B cell (primary cell): ENCODE measurements at regions not wholly inside any gene's neighbourhood (a gene's known extent, or its start where the extent isn't known, plus 50 kb on each side); places are given as distances from the start of the nearest gene placed in this dataset.

Experiments
- ATAC-seq: fragments of 200-7000 bp; cut with Tn5 transposase; one replicate; pipeline ENCODE4 v1.10.0; 2021; ENCODE audit warnings: low read depth, mild to moderate bottlenecking, moderate number of reproducible peaks, moderate library complexity
- CTCF ChIA-PET: fragments of 350-600 bp; sonication (Branson Sonifier 250); formaldehyde crosslinking; loops from one replicate; lab custom pipeline; 2021; ENCODE audit warnings: antibody characterized with exemption, inconsistent platforms; lab: Charles Lee
- POLR2A ChIA-PET: fragments of 350-600 bp; sonication (Branson Sonifier 250); formaldehyde crosslinking; loops from one replicate; lab custom pipeline; 2021; ENCODE audit warnings: antibody characterized with exemption; lab: Charles Lee
- DNase-seq: peaks from one replicate; pipeline ENCODE4 v3.0.0; 2013
- H2AFZ ChIP-seq: 2 replicates; pipeline ENCODE4 v1.6.1; 2012; ENCODE audit warnings: mild to moderate bottlenecking, low read depth, low read length; ENCODE audit not compliant: insufficient read depth, poor library complexity, severe bottlenecking
- H3K27ac ChIP-seq, 2 donors: 1 replicate in 1 of 2; 2 replicates in 1 of 2; pipeline ENCODE4 v1.5.1; 2012 to 2013; ENCODE audit warnings: low read length in 2 of 2, mild to moderate bottlenecking in 2 of 2, moderate library complexity in 1 of 2
- H3K27me3 ChIP-seq, 4 experiments: fragments of 200-600 bp in 1 of 4; sonication (generic) in 1 of 4; replicated peaks in 1 of 4; 1 replicate in 2 of 4; 2 replicates in 2 of 4; pipeline versions ENCODE4 v1.6.1 to v1.7.0; 2013 to 2016; ENCODE audit warnings: low read length in 3 of 4, mild to moderate bottlenecking in 2 of 4, mixed read lengths in 1 of 4, moderate library complexity in 1 of 4; ENCODE audit not compliant: insufficient read depth in 4 of 4, control insufficient read depth in 3 of 4; ENCODE audit errors: control extremely low read depth in 1 of 4
- H3K36me3 ChIP-seq, 2 experiments: replicated peaks in 1 of 2; 1 replicate in 1 of 2; 2 replicates in 1 of 2; pipeline versions ENCODE4 v1.6.1 to v1.7.1; 2013; ENCODE audit warnings: low read length in 1 of 2; ENCODE audit not compliant: insufficient read depth in 2 of 2, control insufficient read depth in 1 of 2; ENCODE audit errors: control extremely low read depth in 1 of 2, extremely low read depth in 1 of 2
- H3K4me1 ChIP-seq, 2 donors: fragments of 200-600 bp in 1 of 2; sonication (generic) in 1 of 2; 1 replicate in 1 of 2; 2 replicates in 1 of 2; pipeline versions ENCODE4 v1.5.1 to v1.6.1; 2013 to 2017; ENCODE audit warnings: low read length in 2 of 2; ENCODE audit not compliant: control insufficient read depth in 2 of 2, insufficient read depth in 2 of 2
- H3K4me2 ChIP-seq: replicated peaks from 2 replicates; pipeline ENCODE3; 2012; ENCODE audit warnings: mild to moderate bottlenecking, low read depth, low read length; ENCODE audit not compliant: poor library complexity, severe bottlenecking
- H3K4me3 ChIP-seq, 5 experiments: fragments of 200-600 bp in 1 of 5; sonication (generic) in 1 of 5; 1 replicate in 3 of 5; 2 replicates in 2 of 5; pipeline versions ENCODE4 v1.5.1 to v1.7.0; 2011 to 2016; ENCODE audit warnings: low read length in 4 of 5, mild to moderate bottlenecking in 4 of 5, low read depth in 2 of 5, control low read depth in 1 of 5, moderate library complexity in 1 of 5; ENCODE audit not compliant: insufficient read depth in 1 of 5; ENCODE audit errors: control extremely low read depth in 1 of 5, extremely low read depth in 1 of 5
- H3K79me2 ChIP-seq: fragments of 200-600 bp; sonication (generic); one replicate; pipeline ENCODE4 v1.6.0; 2016; ENCODE audit warnings: low read length; ENCODE audit not compliant: control insufficient read depth, insufficient read depth
- H3K9ac ChIP-seq: fragments of 200-600 bp; sonication (generic); 2 replicates; pipeline ENCODE4 v1.6.1; 2017; ENCODE audit warnings: mild to moderate bottlenecking, low read length, moderate library complexity
- H3K9me3 ChIP-seq, 3 donors: one replicate each; pipeline versions ENCODE4 v1.6.1 to v1.7.1; 2013; ENCODE audit warnings: low read length in 2 of 3; ENCODE audit not compliant: control insufficient read depth in 2 of 3, insufficient read depth in 1 of 3; ENCODE audit errors: control extremely low read depth in 1 of 3
- H4K20me1 ChIP-seq: 2 replicates; pipeline ENCODE4 v1.6.0; 2012; ENCODE audit warnings: mild to moderate bottlenecking, low read length; ENCODE audit not compliant: insufficient read depth, control insufficient read depth, poor library complexity, severe bottlenecking
- H3K27ac Mint-ChIP-seq: one replicate; pipeline ENCODE4 v1.8.0; 2021; ENCODE audit warnings: mixed read lengths
- H3K27me3 Mint-ChIP-seq: one replicate; pipeline ENCODE4 v1.8.0; 2021; ENCODE audit warnings: mixed read lengths
- H3K4me1 Mint-ChIP-seq: one replicate; pipeline ENCODE4 v1.8.0; 2021; ENCODE audit warnings: mixed read lengths
- H3K4me3 Mint-ChIP-seq: one replicate; pipeline ENCODE4 v1.8.0; 2021; ENCODE audit warnings: mixed read lengths
- H3K9me3 Mint-ChIP-seq: one replicate; pipeline ENCODE4 v1.8.0; 2022; ENCODE audit warnings: mixed read lengths; ENCODE audit not compliant: insufficient read depth
- EZH2 ChIP-seq: IDR thresholded peaks from 2 replicates; pipeline ENCODE4 v1.6.1; 2012; ENCODE audit warnings: borderline replicate concordance, low read depth, mild to moderate bottlenecking, moderate library complexity, low read length; ENCODE audit not compliant: insufficient read depth, poor library complexity, severe bottlenecking
- WGBS: methylation state at CpG from one replicate; pipeline ENCODE4 v1.1.5; 2013; ENCODE audit warnings: missing lambda C conversion rate; ENCODE audit not compliant: insufficient coverage; 5-methylcytosine and 5-hydroxymethylcytosine counted together
- intact Hi-C: fragments of 100-400 bp; cut with micrococcal nuclease; formaldehyde crosslinking; loops from one replicate; pipeline ENCODE4 v1.10.0; 2022
- TF ChIP-seq, protein P1 (sequence below): fragments of 200-600 bp; IDR thresholded peaks from one replicate; pipeline ENCODE4 v1.8.0; 2022; ENCODE audit warnings: antibody characterized with exemption, mild to moderate bottlenecking

DNA sequence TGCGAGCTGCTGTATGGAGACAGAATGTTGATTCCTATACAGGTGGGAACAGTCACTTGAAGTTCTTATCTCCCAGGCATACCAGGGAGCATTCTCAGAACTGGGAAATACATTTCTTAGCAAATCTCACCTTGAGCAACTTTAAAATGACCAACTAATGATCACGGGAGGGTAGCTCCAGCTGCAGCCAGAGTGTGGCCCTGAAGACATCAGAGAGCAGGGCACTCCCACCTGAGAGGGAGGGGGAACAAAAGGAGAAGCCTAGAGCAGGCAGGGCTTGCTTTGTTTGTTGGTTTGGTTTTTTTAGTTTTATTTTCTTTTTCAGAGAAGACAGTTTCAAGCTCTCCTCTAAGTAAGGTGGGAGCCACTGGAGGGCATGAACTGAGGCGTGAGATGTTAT is 101.1 kb downstream of the OTX2 start:
- CTCF ChIA-PET, result no interaction called here

DNA sequence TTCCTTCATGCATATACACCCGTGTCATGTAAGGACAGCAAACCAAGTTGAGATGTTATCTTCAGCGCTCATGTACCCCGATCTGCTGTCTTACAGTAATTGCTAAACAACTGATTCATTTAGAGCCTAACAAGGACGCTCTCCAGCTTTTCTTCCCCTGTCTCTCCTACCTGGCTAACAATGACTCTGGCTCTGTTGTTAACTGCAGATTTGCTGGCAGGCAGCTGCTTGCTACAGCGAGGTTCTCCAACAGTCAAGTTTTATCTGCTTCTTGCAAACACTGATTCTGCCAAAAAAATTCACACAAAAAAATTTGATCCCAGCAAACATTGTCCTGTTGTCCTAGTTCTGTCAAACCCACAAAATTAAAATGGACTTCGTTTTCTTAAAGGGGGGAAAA is 101.6 kb downstream of the OTX2 start:
- no peaks in the 10 kb centered on the region for H3K4me1 Mint-ChIP-seq
- H3K4me2 ChIP-seq, result no peak overlapping the region
- POLR2A ChIA-PET, result no interaction called here
- no peak overlapping the region for H3K9ac ChIP-seq
- peaks cover 11% of the 10 kb centered on the region for H3K27me3 Mint-ChIP-seq
- peaks cover 0 to 6% (median 0%) of the 10 kb centered on the region in 4 experiments for H3K27me3 ChIP-seq
- H3K27ac ChIP-seq, result no peak overlapping the region
- no peaks in the 10 kb centered on the region for H3K36me3 ChIP-seq
- no peak overlapping the region for H3K4me3 ChIP-seq
- no peak overlapping the region for H2AFZ ChIP-seq
- 55% methylated on average over 4 of the region's 6 CpGs for WGBS
- H4K20me1 ChIP-seq, result no peaks in the 10 kb centered on the region
- no peaks in the 10 kb centered on the region for H3K79me2 ChIP-seq
- H3K9me3 Mint-ChIP-seq, result no peaks in the 10 kb centered on the region
- CTCF ChIA-PET, result no interaction called here
- H3K4me3 Mint-ChIP-seq, result no peak overlapping the region
- intact Hi-C loops, result no loop called here
- H3K9me3 ChIP-seq, result no peaks in the 10 kb centered on the region
- no peak for DNase-seq
- no peak overlapping the region for H3K27ac Mint-ChIP-seq
- ATAC-seq, result no peak
- H3K4me1 ChIP-seq, result no peaks in the 10 kb centered on the region
- TF ChIP-seq EZH2, result no peak
- TF ChIP-seq, protein P1, sequence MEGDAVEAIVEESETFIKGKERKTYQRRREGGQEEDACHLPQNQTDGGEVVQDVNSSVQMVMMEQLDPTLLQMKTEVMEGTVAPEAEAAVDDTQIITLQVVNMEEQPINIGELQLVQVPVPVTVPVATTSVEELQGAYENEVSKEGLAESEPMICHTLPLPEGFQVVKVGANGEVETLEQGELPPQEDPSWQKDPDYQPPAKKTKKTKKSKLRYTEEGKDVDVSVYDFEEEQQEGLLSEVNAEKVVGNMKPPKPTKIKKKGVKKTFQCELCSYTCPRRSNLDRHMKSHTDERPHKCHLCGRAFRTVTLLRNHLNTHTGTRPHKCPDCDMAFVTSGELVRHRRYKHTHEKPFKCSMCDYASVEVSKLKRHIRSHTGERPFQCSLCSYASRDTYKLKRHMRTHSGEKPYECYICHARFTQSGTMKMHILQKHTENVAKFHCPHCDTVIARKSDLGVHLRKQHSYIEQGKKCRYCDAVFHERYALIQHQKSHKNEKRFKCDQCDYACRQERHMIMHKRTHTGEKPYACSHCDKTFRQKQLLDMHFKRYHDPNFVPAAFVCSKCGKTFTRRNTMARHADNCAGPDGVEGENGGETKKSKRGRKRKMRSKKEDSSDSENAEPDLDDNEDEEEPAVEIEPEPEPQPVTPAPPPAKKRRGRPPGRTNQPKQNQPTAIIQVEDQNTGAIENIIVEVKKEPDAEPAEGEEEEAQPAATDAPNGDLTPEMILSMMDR, result no peak

More for the DNA sequence above, 101.1 kb downstream of the OTX2 start:
- no peaks in the 10 kb centered on the region for H3K36me3 ChIP-seq
- POLR2A ChIA-PET, result no interaction called here
- TF ChIP-seq, protein P1, result no peak
- TF ChIP-seq EZH2, result no peak
- ATAC-seq, result no peak
- WGBS, result 70% methylated on average over 2 of the region's 3 CpGs
- Mint-ChIP-seq H3K27ac (no peak overlapping the region), H3K9me3 (no peaks in the 10 kb centered on the region), H3K4me3 (no peak overlapping the region), H3K4me1 (no peaks in the 10 kb centered on the region), H3K27me3 (peaks cover 11% of the 10 kb centered on the region)
- DNase-seq, result no peak
- no peak overlapping the region for H3K4me2 ChIP-seq
- no peak overlapping the region for H2AFZ ChIP-seq
- H3K4me3 ChIP-seq, result no peak overlapping the region
- H3K79me2 ChIP-seq, result no peaks in the 10 kb centered on the region
- H4K20me1 ChIP-seq, result no peaks in the 10 kb centered on the region
- no peak overlapping the region for H3K27ac ChIP-seq
- H3K9me3 ChIP-seq, result no peaks in the 10 kb centered on the region
- intact Hi-C loops, result no loop called here
- H3K27me3 ChIP-seq, result peaks cover 0 to 6% (median 0%) of the 10 kb centered on the region in 4 experiments
- no peaks in the 10 kb centered on the region for H3K4me1 ChIP-seq
- no peak overlapping the region for H3K9ac ChIP-seq
